HG03342 (cell line): ENCODE measurements at regions not wholly inside any gene's neighbourhood (a gene's known extent, or its start where the extent isn't known, plus 50 kb on each side); places are given as distances from the start of the nearest gene placed in this dataset.
"Not testable (repeated sequence)": the region's sequence is repeated elsewhere in the genome, so short reads cannot be mapped to it uniquely, and the experiment has no call there.

Source experiments
- ATAC-seq: cut with Tn5 transposase; IDR thresholded peaks from one replicate; pipeline ENCODE4 v1.9.1; 2021; ENCODE audit warnings: mild to moderate bottlenecking, moderate library complexity; ENCODE audit not compliant: unreplicated experiment

DNA sequence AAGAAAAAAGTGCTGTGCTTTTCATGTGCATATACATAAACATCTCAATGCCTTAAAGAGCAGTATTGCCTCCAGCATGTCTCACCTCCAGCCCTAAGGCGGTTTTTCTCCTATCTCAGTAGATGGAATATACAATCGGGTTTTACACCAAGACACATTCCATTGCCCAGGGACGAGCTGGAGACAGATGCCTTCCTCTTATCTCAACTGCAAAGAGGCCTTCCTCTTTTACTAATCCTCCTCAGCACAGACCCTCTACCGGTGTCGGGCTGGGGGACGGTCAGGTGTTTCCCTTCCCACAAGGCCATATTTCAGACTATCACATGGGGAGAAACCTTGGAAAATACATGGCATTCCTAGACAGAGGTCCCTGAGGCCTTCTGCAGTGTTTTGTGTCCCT is 385.3 kb downstream of the AMY1C start:
- not testable (repeated sequence) for ATAC-seq

DNA sequence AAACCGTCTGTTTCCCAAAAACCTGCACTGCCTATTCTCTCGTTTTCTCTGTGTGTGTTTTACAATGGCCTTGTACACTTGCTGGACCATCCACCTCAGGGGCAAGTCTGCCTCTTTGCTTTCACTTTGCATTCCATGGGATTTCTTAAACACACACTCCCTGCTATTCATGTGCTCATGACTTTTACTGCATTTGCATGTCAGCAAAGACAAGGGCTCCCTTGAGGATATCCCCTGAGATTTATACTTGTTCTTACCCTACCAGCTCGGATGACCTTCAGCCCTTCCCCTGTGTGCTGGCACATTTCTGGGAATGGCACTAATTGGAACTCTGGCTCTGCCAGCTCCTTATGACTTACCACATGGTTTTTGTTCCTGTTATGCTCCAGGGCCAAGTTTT is 386.9 kb downstream of the AMY1C start:
- ATAC-seq, result no peak

DNA sequence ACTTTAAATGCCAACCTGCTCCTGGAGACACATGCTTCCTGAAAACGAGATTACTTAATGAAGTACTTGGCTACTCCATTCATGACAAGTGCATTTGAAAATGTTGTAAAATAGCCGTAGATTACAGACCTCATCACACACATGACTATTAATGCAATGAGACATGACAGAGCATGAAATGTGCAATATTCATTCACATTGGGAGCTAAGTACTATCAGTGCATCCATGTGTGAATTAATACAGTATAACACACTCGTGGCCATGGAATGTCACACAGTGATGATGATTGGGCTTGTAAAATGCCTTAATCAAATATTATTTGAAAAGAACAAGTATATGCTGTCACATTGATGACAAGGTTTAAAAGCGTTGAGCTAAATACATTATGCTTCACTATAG is 407.0 kb downstream of the AMY1C start:
- ATAC-seq, result no peak

DNA sequence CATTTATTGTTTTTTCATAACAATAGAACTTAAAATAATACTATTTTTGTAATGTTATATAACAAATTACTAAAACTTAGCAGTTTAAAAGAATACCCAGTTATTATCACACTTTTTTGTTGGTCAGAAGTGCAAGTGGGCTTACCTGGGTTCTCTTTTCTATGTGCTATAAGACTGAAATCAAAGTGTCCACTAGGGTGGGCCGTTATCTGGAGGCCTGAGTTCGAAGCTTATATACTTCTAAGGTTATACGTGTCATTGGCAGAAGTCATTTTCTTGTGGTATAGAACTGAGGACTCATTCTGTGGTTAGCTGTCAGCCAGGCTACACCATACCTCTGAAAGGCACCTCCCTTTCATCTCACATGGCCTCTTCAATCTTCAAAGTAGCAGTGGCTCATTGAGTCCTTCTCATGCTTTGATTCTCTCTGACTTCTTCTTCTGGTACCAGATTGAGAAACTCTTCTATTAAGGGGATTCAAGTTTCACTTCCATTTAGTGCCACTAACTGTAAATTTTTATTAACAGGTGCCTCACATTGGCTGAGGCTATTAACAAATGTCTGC is 414.3 kb downstream of the AMY1C start:
- no peak for ATAC-seq

DNA sequence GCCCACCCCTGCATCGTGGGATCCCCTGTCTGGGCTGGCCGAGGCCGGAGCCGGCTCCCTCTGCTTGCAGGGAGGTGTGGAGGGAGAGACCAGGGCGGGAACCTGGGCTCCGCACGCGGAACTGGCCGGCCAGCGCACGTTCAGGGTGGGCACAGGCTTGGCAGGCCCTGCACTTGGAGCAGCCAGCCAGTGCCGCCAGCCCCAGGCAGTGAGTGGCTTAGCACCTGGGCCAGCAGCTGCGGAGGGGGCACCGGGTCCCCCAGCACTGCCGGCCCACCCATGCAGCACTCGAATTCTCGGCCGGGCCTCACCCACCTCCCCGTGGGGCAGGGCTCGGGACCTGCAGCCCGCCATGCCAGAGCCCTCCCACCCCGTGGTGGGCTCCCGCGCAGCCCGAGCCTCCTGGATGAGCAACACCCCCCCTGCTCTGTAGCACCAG is 422.6 kb downstream of the AMY1C start:
- no peak for ATAC-seq

DNA sequence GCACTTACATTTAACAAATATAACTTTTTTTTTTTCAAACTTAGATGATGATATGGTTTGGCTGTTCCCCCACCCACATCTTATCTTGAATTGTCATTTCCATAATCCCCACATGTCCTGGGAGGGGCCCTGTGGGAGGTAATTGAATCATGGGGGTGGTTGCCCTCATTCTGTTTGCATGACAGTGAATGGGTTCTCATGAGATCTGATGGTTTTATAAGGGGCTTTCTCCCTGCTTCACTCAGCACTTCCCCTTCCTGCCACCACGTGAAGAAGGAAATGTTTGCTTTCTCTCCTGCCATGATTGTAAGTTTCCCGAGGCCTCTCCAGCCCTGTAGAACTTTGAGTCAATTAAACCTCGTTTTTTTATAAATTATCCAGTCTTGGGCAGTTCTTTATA is 432.6 kb downstream of the AMY1C start:
- ATAC-seq, result no peak

DNA sequence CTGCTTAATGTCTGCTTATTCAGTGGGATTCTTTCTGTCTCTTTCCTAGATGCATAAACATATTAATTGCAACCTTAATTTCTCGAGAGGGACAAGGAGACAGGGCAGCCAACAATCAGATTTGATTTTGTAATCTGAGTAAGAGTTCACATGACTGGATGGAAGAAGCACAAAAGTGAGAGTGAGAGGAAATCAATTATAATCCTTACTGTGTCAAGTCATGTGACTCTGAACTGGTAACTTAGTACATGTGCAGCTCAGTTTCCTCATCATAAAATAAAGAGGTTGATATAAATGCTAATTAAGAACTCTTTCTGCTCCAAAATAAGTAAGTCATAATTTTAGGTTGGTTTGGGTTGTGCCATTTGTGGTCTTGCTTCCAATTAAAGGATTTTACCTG is 439.5 kb downstream of the AMY1C start:
- no peak for ATAC-seq

DNA sequence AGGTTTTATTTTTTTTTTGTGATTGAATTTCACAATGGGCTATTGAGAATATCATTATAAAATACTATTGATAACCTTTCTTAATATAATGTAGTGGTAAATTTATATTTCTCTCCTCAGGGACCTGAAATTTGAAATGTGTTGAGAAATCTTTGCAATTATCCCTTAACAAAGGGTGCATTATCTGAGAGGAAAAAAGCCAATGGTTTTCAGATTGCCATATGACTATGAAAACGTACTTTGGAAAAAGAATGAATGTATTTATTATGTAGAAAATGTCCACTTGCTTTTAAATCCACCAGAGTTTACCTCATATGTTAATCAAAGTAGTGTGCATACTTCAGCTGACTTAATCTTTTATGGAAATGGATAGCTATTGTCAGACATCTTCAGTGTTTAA is 441.1 kb downstream of the AMY1C start:
- no peak for ATAC-seq

DNA sequence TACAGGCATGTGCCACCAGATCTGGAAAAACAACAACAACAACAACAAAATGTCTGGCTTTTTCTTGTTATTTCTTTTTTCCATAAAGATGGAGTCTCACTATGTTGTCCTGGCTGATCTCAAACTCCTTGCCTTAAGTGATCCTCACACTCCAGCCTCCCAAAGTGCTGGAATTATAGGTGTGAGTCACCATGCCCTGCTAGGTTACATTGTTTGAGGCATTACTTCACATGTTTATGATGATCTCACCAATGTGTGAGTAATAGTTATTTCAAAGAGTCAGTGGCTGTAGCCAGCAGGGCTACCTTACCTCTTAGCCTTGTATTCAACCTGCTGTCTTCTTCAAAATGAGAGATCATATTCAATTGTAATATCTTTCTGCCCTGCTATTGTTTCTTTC is 445.7 kb downstream of the AMY1C start:
- no peak for ATAC-seq

DNA sequence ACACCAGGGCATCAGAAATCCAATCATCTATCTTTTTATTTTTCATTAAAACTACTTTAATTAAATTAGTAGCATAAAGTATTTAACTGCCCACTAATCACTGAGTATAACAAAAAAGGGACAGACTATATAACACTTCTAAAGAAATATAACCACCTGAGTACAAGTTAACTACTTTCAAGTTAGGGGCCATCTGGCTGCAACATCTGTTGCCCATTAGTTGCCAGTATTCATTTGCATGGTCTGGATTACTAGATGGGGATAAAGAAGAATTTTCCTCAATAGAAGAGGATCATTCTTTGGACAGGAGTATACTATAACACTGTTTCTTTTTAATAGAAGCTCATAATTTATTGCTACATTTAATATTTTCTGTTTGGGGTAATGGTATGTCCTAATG is 446.4 kb downstream of the AMY1C start:
- no peak for ATAC-seq

DNA sequence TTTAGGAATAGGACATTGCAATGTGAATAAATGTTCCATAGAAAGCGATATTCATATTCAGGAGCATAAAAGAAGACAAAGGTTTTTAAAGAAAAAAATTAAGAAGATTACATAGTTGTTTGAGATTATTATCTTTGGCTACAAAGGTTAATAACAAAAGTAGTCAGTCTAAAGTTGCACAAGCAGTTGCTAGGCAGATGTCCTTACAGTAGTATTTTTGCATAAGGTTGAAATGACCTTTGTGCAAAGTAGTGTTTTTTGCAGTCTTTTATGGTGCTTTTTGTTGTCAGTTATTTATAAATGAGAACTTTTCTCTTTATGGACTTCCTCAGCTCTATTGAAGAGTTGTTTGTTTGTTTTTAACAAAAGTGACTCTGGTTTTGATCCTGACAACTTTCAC is 447.8 kb downstream of the AMY1C start:
- no peak for ATAC-seq

DNA sequence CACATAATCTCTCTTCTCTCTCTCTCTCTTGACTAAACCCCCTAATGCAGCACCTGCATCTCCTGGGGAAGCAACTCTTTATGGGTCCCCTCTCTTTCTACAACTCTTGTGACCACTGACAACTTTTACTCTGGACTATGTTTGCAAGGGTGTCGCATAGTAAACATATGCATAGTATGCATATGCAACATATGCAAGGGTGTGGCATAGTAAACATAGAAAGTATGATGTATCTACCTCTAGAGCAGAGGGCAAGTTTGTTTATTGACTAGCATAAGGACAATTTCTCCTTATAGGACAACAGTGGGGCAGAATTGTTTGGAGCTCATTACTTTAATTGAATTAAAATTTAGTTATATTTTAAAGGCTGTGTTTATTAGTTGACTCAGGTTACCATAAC is 462.5 kb downstream of the AMY1C start:
- no peak for ATAC-seq

DNA sequence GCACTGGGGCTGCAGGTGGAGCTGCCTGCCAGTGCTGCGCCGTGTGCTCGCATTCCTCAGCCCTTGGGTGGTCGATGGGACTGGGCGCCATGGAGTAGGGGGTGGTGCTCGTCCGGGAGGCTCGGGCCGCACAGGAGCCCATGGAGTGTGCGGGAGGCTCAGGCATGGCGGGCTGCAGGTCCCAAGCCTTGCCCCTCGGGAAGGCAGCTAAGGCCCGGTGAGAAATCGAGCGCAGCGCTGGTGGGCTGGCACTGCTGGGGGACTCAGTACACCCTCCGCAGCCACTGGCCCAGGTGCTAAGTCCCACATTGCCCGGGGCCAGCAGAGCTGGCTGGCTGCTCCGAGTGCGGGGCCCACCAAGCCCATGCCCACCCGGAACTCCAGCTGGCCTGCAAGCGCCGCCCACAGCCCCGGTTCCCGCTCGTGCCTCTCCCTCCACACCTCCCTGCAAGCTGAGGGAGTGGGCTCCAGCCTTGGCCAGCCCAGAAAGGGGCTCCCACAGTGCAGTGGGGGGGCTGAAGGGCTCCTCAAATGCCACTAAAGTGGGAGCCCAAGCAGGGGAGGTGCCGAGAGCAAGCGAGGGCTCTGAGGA is 467.8 kb downstream of the AMY1C start:
- ATAC-seq, result not testable (repeated sequence)

DNA sequence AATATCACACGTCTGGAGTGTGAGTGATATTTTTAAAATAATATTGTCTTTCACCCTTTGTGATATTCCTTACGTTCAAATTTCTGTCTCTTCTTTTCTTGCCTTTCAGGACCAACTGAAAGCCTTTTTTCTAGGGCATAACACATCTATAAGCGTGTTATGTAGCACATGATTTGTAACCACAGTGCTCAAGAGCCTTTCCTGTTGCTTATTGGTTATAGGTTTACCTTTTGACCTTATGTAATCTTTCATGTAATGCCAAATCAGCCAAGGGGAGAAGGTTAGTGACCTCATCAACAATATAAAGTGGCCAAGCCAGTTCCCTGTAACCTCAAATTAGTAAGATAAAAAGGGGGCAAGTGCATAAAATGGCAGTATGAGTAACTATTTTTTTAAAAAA is 480.2 kb downstream of the AMY1C start:
- ATAC-seq, result no peak

DNA sequence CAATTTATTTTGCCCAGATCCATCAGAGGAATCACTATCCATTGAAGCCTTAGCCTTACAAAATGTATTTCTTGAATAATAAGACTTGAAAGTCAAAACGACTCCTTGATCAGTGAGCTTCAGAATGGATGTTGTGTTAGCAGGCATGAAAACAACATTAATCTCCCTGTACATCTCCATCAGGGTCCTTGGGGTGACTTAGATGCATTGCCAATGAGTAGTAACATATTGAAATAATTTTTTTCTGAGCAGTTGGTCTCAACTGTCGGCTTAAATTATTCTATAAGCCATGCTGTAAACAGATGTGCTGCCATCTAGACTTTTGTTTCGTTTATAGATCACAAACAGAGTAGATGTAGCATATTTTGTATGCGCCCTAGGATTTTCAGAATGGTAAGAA is 482.0 kb downstream of the AMY1C start:
- no peak for ATAC-seq

DNA sequence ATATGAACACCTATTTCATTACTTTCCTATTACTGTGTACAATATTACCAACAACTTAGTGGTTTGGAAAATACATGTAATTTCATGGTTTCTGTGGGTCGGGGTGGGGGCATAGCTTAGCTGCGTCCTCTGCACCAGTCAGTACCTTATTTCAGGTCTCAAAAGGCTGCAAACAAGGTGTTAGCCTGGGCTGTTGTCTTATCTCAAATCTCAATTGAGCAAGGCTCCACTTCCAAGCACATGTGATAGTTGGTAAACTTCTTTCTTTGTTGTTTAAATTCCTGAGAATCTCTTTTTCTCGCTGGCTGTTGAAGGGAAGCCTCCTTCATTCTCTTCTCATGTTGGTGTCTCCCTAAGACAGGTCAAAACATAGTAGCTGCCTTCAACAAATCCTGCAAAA is 485.4 kb downstream of the AMY1C start:
- ATAC-seq, result no peak

DNA sequence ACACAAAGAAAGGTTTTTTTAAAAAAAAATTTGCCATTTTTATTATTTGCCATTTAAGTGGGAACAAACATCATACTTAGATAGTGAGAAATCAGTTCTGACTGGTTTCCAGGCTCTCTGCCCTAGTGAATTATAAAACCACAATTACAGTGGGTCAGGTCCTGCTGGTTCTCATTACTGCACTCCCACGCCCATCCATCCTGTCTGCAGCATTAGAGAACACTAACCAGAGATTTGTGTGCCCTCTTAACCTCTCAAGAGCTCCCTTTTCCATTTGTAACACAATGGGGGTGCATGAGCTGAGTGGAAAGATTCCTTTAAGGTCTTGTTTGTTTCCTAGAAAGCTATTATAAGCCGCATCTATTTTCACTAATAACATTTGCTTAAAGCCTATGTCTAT is 489.3 kb downstream of the AMY1C start:
- ATAC-seq, result no peak

DNA sequence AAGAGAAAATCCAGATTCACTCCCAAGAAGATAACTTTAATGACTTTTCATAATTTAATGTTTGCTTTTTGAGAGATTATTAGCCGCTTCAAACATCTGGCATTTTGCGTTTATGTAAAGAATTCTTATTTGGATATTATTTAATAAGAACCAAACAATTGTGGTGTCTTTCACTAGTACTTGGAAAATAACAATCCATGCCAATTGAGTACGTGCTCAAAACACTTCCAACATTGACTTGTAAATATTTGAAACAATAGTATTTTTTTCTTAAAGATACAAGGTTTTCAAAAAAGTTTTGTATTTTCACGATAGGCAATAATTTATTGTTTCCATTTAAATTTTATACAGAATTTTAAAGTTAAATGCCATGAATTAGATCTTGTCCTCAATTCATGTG is 498.7 kb downstream of the AMY1C start:
- no peak for ATAC-seq

DNA sequence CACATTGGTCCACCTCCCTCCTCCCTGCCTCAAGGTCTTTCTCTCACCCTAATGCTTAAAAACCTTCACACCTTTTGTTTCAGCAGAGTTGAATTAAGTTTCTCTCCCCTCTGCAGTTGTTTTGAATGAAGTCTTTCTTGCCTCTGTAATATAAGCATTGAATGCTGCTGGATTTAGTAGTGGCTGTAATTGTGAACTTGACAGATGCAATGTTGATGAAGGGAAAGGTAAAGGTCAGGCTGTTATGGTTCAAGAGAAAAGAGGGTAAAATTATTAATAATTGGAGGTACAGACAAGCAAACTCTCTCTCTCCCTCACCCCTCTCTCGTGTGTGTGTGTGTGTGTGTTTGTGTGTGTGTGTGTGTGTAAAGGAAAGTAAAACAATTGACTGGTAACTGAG is 509.8 kb downstream of the AMY1C start:
- ATAC-seq, result no peak

DNA sequence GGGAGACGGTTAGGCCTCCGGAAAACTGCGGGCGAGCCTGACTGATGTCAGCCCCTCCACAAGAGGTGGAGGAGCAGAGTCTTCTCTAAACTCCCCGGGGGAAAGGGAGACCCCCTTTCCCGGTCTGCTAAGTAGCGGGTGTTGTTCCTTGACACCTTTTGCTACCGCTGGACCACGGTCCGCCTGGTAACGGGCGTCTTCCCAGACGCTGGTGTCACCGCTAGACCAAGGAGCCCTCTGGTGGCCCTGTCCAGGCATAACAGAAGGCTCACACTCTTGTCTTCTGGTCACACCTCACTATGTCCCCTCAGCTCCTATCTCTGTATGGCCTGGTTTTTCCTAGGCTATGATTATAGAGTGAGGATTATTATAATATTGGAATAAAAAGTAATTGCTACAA is 513.4 kb downstream of the AMY1C start:
- not testable (repeated sequence) for ATAC-seq

DNA sequence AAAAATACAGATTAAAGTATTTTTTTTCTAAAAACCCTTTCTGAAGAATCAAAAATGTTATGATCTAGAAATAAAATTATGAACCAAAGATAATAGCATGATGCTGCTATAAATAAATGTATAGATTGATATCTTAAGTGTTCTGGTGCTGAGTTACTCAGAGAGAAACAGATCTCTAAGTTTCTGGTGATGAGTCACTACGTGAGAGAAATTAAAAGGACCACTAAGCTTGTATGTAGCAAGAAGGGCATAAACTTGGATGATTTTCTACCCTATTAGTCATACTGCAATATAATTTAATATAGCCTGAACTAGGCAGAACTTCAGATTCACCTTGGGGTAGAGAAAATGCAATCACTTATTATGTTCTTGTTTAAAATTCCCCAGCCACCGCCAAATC is 514.8 kb downstream of the AMY1C start:
- no peak for ATAC-seq

DNA sequence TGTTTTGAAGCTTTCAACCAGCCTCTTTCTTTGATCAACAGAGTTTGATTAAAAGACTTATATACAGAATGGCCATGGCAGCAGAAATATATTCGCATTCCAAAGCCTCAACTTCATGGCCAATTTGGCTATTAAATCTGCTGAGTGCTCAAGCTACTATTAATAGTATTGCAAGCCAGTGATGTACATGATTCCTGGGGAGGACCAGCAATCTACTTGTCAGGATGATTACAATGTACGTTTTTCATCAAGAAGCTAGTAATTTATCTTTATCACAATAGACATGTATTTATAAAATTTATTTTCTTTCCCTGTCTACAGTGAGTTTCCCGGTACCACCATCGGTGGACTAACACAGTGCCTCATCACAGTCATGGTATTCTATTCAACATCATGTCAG is 515.5 kb downstream of the AMY1C start:
- ATAC-seq, result no peak

DNA sequence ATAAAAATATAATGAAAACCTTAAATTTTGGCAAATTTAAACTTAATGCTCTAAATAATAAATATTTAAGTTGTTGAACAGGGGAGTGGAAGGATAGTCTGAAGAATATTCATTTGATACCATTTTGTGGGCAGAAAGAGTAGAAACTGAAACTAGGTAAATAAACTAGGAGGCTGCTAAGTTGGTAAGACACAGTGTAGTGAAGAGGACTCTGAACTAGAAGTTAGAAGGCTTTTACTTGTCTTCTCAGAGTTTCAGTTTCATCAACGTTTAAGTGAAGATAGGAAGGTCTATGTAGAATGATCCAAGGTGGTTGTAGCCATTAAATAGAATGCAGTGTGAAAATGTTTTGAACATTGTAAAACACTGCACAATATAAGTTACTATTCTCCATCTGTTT is 516.9 kb downstream of the AMY1C start:
- peak; percentile 75 for ATAC-seq
